Natural killer cell (primary cell): ENCODE measurements at regions not wholly inside any gene's neighbourhood (a gene's known extent, or its start where the extent isn't known, plus 50 kb on each side); places are given as distances from the start of the nearest gene placed in this dataset.

Experiments
- ATAC-seq, 3 donors: fragments of 150-1000 bp in 2 of 3; fragments of 200-7000 bp in 1 of 3; cut with Tn5 transposase; 1 replicate in 1 of 3; 2 replicates in 2 of 3; pipeline ENCODE4 v1.10.0; 2021; ENCODE audit warnings: mild to moderate bottlenecking in 2 of 3, moderate library complexity in 2 of 3
- DNase-seq, 2 donors: peaks; one replicate each; pipeline versions ENCODE4 v3.0.0 to v3.0.0-alpha.2; 2013 to 2021; ENCODE audit warnings: mixed read lengths in 1 of 2
- H3K27ac ChIP-seq: one replicate; pipeline ENCODE4 v1.5.1; 2013; ENCODE audit warnings: mild to moderate bottlenecking, low read length
- H3K27me3 ChIP-seq: one replicate; pipeline ENCODE4 v1.6.1; 2013; ENCODE audit warnings: low read length; ENCODE audit not compliant: control insufficient read depth, insufficient read depth
- H3K36me3 ChIP-seq: one replicate; pipeline ENCODE4 v1.6.1; 2013; ENCODE audit warnings: low read length; ENCODE audit not compliant: control insufficient read depth, insufficient read depth
- H3K4me1 ChIP-seq: one replicate; pipeline ENCODE4 v1.6.1; 2013; ENCODE audit warnings: low read length; ENCODE audit not compliant: control insufficient read depth, insufficient read depth
- H3K4me3 ChIP-seq: one replicate; pipeline ENCODE4 v1.5.1; 2013; ENCODE audit warnings: low read length
- H3K9me3 ChIP-seq: one replicate; pipeline ENCODE4 v1.6.1; 2013; ENCODE audit warnings: low read length; ENCODE audit not compliant: control insufficient read depth, insufficient read depth
- H3K27ac Mint-ChIP-seq, 2 donors: one replicate each; pipeline ENCODE4 v1.8.0; 2022; ENCODE audit warnings: mild to moderate bottlenecking in 2 of 2, mixed read lengths in 2 of 2, moderate library complexity in 1 of 2
- H3K27me3 Mint-ChIP-seq, 2 donors: one replicate each; pipeline ENCODE4 v1.8.0; 2022; ENCODE audit warnings: low read depth in 2 of 2, mixed read lengths in 2 of 2
- H3K36me3 Mint-ChIP-seq: one replicate; pipeline ENCODE4 v1.8.0; 2022; ENCODE audit warnings: mixed read lengths
- H3K4me1 Mint-ChIP-seq, 2 donors: one replicate each; pipeline ENCODE4 v1.8.0; 2022; ENCODE audit warnings: mixed read lengths in 2 of 2
- H3K4me3 Mint-ChIP-seq: one replicate; pipeline ENCODE4 v1.8.0; 2022; ENCODE audit warnings: mild to moderate bottlenecking, moderate library complexity, mixed read lengths
- H3K9me3 Mint-ChIP-seq, 2 donors: one replicate each; pipeline ENCODE4 v1.8.0; 2022; ENCODE audit warnings: mixed read lengths in 2 of 2
- CTCF ChIP-seq: fragments of 200-600 bp; IDR thresholded peaks from one replicate; pipeline ENCODE4 v1.8.0; 2022; ENCODE audit warnings: antibody characterized with exemption
- WGBS: methylation state at CpG from one replicate; pipeline ENCODE4 v1.1.7; 2013; ENCODE audit warnings: missing lambda C conversion rate; ENCODE audit not compliant: insufficient coverage; 5-methylcytosine and 5-hydroxymethylcytosine counted together
- intact Hi-C: fragments of 100-400 bp; cut with micrococcal nuclease; formaldehyde crosslinking; loops from one replicate; pipeline ENCODE4 v1.14.2; 2022

- ATAC-seq (no peak), DNase-seq (no peak)
- Histone ChIP-seq H3K9me3 (peaks cover 2% of the 10 kb centered on the region), H3K27ac (no peak overlapping the region), H3K36me3 (no peaks in the 10 kb centered on the region), H3K4me1 (no peaks in the 10 kb centered on the region), H3K4me3 (no peak overlapping the region), H3K27me3 (no peaks in the 10 kb centered on the region)
- Mint-ChIP-seq H3K36me3 (no peaks in the 10 kb centered on the region), H3K4me1 (no peaks in the 10 kb centered on the region), H3K27me3 (peaks cover 0 to 7% of the 10 kb centered on the region in 2 donors), H3K9me3 (peaks cover 0 to 3% of the 10 kb centered on the region in 2 donors), H3K27ac (no peak overlapping the region), H3K4me3 (no peak overlapping the region)
- 97% methylated on average over 5 of the region's 6 CpGs for WGBS
- intact Hi-C loops: no loop called here
- no peak for TF ChIP-seq CTCF
Measured at GRCh38 chr4:159483782-159484741, 381.2 kb downstream of the RAPGEF2 start.

GRCh38 chr4:159484864-159485263, 382.0 kb downstream of the RAPGEF2 start:
- H3K27ac Mint-ChIP-seq: no peak overlapping the region
- Histone ChIP-seq H3K36me3 (no peaks in the 10 kb centered on the region), H3K27ac (no peak overlapping the region), H3K4me3 (no peak overlapping the region), H3K4me1 (no peaks in the 10 kb centered on the region), H3K27me3 (no peaks in the 10 kb centered on the region), H3K9me3 (peaks cover 2% of the 10 kb centered on the region)
- H3K4me3 Mint-ChIP-seq: no peak overlapping the region
- H3K27me3 Mint-ChIP-seq: peaks cover 0 to 7% of the 10 kb centered on the region in 2 donors
- DNase-seq (no peak), ATAC-seq (no peak)
- intact Hi-C loops: no loop called here
- WGBS: 100% methylated on average over 1 of the region's 2 CpGs
- peaks cover 0 to 3% of the 10 kb centered on the region in 2 donors for H3K9me3 Mint-ChIP-seq
- TF ChIP-seq CTCF: no peak
- no peaks in the 10 kb centered on the region for H3K36me3 Mint-ChIP-seq
- no peaks in the 10 kb centered on the region for H3K4me1 Mint-ChIP-seq

GRCh38 chr4:159487284-159487747, 384.4 kb downstream of the RAPGEF2 start:
- Histone ChIP-seq H3K9me3 (no peaks in the 10 kb centered on the region), H3K4me3 (no peak overlapping the region), H3K4me1 (no peaks in the 10 kb centered on the region), H3K27ac (no peak overlapping the region), H3K36me3 (no peaks in the 10 kb centered on the region), H3K27me3 (no peaks in the 10 kb centered on the region)
- TF ChIP-seq CTCF: peak; percentile 54
- intact Hi-C loops: no loop called here
- no peaks in the 10 kb centered on the region for H3K4me1 Mint-ChIP-seq
- H3K4me3 Mint-ChIP-seq: no peak overlapping the region
- H3K27me3 Mint-ChIP-seq: peaks cover 0 to 10% of the 10 kb centered on the region in 2 donors
- peak; percentile 50 to 64 (median 59) for ATAC-seq
- H3K9me3 Mint-ChIP-seq: peaks cover 0 to 2% of the 10 kb centered on the region in 2 donors
- H3K27ac Mint-ChIP-seq: no peak overlapping the region
- 16% methylated on average over 7 of the region's 8 CpGs for WGBS
- DNase-seq: peak in 1 of 2 donors; percentile 56
- H3K36me3 Mint-ChIP-seq: no peaks in the 10 kb centered on the region
